ENCODE measurements at regions not wholly inside any gene's neighbourhood (a gene's known extent, or its start where the extent isn't known, plus 50 kb on each side); places are given as distances from the start of the nearest gene placed in this dataset.

- Histone ChIP-seq H4K91ac (ENCODE audit: insufficient read length, low read depth, low read length) (no peak overlapping the region), H3K79me2 (ENCODE audit: insufficient read depth, low read length) (no peaks in the 10 kb centered on the region), H4K20me1 (ENCODE audit: control insufficient read depth, insufficient read depth, insufficient read length) (no peaks in the 10 kb centered on the region), H3K4ac (ENCODE audit: low read depth, low read length) (no peak overlapping the region), H3K14ac (ENCODE audit: insufficient read depth, low read length) (no peak overlapping the region), H3K18ac (ENCODE audit: insufficient read length, low read depth, low read length) (no peak overlapping the region), H3K27ac (ENCODE audit: insufficient read length, low read depth, low read length) (no peak overlapping the region), H4K8ac (replicated peaks; ENCODE audit: insufficient read length, low read depth, low read length) (no peak overlapping the region), H2AFZ (ENCODE audit: low read length) (no peak overlapping the region), H3K9ac (ENCODE audit: extremely low read depth, insufficient read length, low read length) (no peak overlapping the region), H3K4me2 (ENCODE audit: insufficient read depth, insufficient read length, low read length) (no peak overlapping the region), H3T11ph (ENCODE audit: low read length) (no peak overlapping the region), H3K23ac (ENCODE audit: insufficient read length, low read depth, low read length) (no peak overlapping the region), H2BK15ac (ENCODE audit: low read depth, low read length) (no peak overlapping the region), H2AK5ac (ENCODE audit: insufficient read length, low read length) (no peak overlapping the region), H3K79me1 (ENCODE audit: insufficient read depth, low read depth, low read length, poor library complexity, severe bottlenecking) (no peaks in the 10 kb centered on the region), H3K23me2 (ENCODE audit: insufficient read length, low read depth, low read length, poor library complexity, severe bottlenecking) (no peaks in the 10 kb centered on the region), H2BK12ac (ENCODE audit: insufficient read length, low read depth, low read length) (no peak overlapping the region), H2BK120ac (ENCODE audit: low read depth, low read length, poor library complexity, severe bottlenecking) (no peak overlapping the region), H3K56ac (ENCODE audit: insufficient read length, low read depth, low read length) (no peak overlapping the region), H3K27me3 (ENCODE audit: insufficient read depth, low read length) (no peaks in the 10 kb centered on the region), H2BK5ac (ENCODE audit: insufficient read length, low read length) (no peak overlapping the region), H3K4me1 (ENCODE audit: insufficient read depth, low read length) (no peaks in the 10 kb centered on the region), H2BK20ac (ENCODE audit: low read depth, low read length, poor library complexity, severe bottlenecking) (no peak overlapping the region), H4K5ac (ENCODE audit: insufficient read length, low read depth, low read length) (no peak overlapping the region), H3K9me3 (ENCODE audit: control insufficient read depth, low read depth, low read length) (no peaks in the 10 kb centered on the region)
- Mint-ChIP-seq H3K9me3 (no peaks in the 10 kb centered on the region), H3K4me3 (no peak overlapping the region), H3K27ac (no peak overlapping the region), H3K4me1 (no peaks in the 10 kb centered on the region), H3K36me3 (ENCODE audit: insufficient read depth in 1 of 3, low read depth in 3 of 3) (no peaks in the 10 kb centered on the region), H3K27me3 (ENCODE audit: low read depth) (peaks cover 2% of the 10 kb centered on the region; the same call in 1 of the 2 replicates)
- TF ChIP-seq CTCF (conservative IDR thresholded peaks at IDR 0.05): no peak
- no peak for DNase-seq
- no CpG with 5 or more reads among the region's 1 CpG for WGBS (ENCODE audit: extremely low coverage, insufficient read length, low lambda C conversion rate)
These were observed 1262.0 kb upstream of the ADGRL3 start for GRCh38 chr4:59938166-59938565.

All from H9 (cell line).